ENCODE measurements at regions not wholly inside any gene's neighbourhood (a gene's known extent, or its start where the extent isn't known, plus 50 kb on each side); places are given as distances from the start of the nearest gene placed in this dataset.

GRCh38 chr5:121748686-121749085 is 103.0 kb upstream of the FTMT start:
- no peak for DNase-seq

GRCh38 chr5:121752149-121752548 is 99.5 kb upstream of the FTMT start:
- no peak for DNase-seq

GRCh38 chr5:121755266-121755665 is 96.4 kb upstream of the FTMT start:
- no peak for DNase-seq

- no peak for DNase-seq
Measured at GRCh38 chr5:121757753-121758152, 93.9 kb upstream of the FTMT start.

- DNase-seq, result no peak
Measured at GRCh38 chr5:121758615-121759014, 93.1 kb upstream of the FTMT start.

- DNase-seq, result no peak
Measured at GRCh38 chr5:121762426-121762825, 89.3 kb upstream of the FTMT start.

GRCh38 chr5:121763665-121764064 is 88.0 kb upstream of the FTMT start:
- no peak for DNase-seq

- DNase-seq, result no peak
Measured at GRCh38 chr5:121780406-121780805, 71.3 kb upstream of the FTMT start.

GRCh38 chr5:121783700-121784099 is 68.0 kb upstream of the FTMT start:
- DNase-seq, result no peak

GRCh38 chr5:121793791-121794190 is 57.9 kb upstream of the FTMT start:
- no peak for DNase-seq

- DNase-seq, result no peak
Measured at GRCh38 chr5:121795511-121795910, 56.2 kb upstream of the FTMT start.

GRCh38 chr5:121797681-121798518 is 53.8 kb upstream of the FTMT start:
- DNase-seq, result no peak

Measured in inflammatory macrophage (primary cell).